ENCODE measurements at regions not wholly inside any gene's neighbourhood (a gene's known extent, or its start where the extent isn't known, plus 50 kb on each side); places are given as distances from the start of the nearest gene placed in this dataset.

DNA sequence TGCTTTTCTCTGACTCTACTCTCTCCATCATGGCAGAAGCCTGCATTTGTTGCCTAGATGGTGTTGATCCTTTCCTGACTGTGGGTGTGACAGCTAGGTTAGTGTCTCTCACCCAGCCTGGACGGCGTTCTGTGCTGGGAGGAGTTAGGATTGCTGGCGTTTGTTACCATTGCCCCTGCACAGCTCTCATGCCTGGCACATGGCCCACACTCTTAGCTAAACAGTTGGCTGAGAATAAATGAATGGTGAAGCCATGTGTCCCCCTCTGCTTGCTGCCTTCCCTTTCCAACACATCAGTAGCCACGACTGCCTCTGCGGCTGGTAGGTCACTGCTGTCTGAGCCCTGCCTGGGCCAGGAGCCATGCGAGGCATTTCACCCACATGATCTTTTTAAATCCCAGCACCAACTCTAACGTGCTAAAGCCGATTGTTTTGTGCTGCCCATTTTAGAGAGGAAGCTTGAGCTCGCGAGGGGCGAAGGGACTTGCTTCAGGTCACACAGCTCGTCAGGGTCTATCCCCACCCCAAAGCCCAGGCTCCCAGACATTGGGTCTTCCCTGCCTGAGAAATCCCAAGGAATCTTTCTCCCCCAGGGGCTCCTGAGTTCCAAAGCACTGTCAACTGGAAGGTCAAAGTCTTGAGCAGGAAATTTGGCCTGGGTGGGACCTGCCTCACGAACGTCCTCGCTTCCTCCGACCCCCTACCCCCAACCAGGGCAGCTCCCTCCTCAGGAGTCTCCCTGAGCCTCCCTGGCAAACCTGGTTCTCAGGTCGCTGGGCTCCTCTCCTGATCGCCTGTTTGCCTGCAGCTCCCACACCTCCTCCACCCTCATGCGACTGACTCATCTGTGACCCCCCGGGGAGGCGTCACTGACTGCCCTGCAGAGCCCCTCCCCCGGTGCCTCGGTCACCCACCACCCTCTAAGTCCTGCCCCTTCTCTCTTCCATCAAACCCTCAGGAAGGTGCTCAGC, 271.7 kb upstream of the C1orf174 start:
- H3K9me1 ChIP-seq (ENCODE audit: insufficient read depth, low read length), result no peaks in the 10 kb centered on the region
- no peak overlapping the region for H2BK120ac ChIP-seq (ENCODE audit: low read depth, low read length)
- no peak overlapping the region for H3K4me3 ChIP-seq (ENCODE audit: insufficient read depth, low read depth, low read length)
- H3K4me1 ChIP-seq (ENCODE audit: control insufficient read depth, insufficient read depth, low read length), result no peaks in the 10 kb centered on the region
- no peak overlapping the region for H2AK5ac ChIP-seq (ENCODE audit: low read depth, low read length)
- in situ Hi-C loops (cut with MboI; ENCODE audit: low sequenced_read_pairs) (no loop called here), dilution Hi-C loops (cut with HindIII; ENCODE audit: low sequenced_read_pairs, unreplicated experiment) (no loop called here), intact Hi-C loops (cut with micrococcal nuclease) (no loop called here)
- no peak overlapping the region for H3K18ac ChIP-seq (ENCODE audit: low read depth, low read length)
- no peak overlapping the region for H3K4me2 ChIP-seq (ENCODE audit: low read depth, low read length)
- no peak overlapping the region for H3K23ac ChIP-seq (ENCODE audit: low read depth, low read length)
- H3K36me3 ChIP-seq (ENCODE audit: control insufficient read depth, insufficient read depth, low read length), result no peaks in the 10 kb centered on the region
- no peak overlapping the region for H3K9ac ChIP-seq (ENCODE audit: low read depth, low read length)
- H4K20me1 ChIP-seq (ENCODE audit: insufficient read depth, low read length), result no peaks in the 10 kb centered on the region
- H2AK9ac ChIP-seq (replicated peaks; ENCODE audit: low read depth, low read length, poor library complexity), result no peak overlapping the region
- H3K56ac ChIP-seq (ENCODE audit: extremely low read depth, insufficient read depth, low read length), result no peak overlapping the region
- WGBS, 2 experiments (ENCODE audit: extremely low coverage in 2 of 2, insufficient read length in 1 of 2), result 19% methylated on average over 5 of the region's 23 CpGs; no CpG with 5 or more reads in 1 of the 2 experiments
- H3K4ac ChIP-seq (ENCODE audit: low read depth, low read length), result no peak overlapping the region
- no TSS peak for BruUV-seq (replicated peaks)
- no peak overlapping the region for H4K8ac ChIP-seq (ENCODE audit: low read depth in 2 of 2, low read length in 2 of 2)
- no peaks in the 10 kb centered on the region for H3K79me1 ChIP-seq (ENCODE audit: low read depth in 1 of 2, low read length in 2 of 2)
- H3K27me3 ChIP-seq (ENCODE audit: control insufficient read depth, insufficient read depth, low read length), result no peaks in the 10 kb centered on the region
- H4K5ac ChIP-seq (ENCODE audit: low read depth, low read length), result no peak overlapping the region
- ATAC-seq (ENCODE audit: low read depth) (no peak), DNase-seq (no peak)
- H3K9me3 ChIP-seq (ENCODE audit: control insufficient read depth, insufficient read depth, low read length), result peaks cover 61% of the 10 kb centered on the region
- no peak overlapping the region for H2BK20ac ChIP-seq (ENCODE audit: low read depth, low read length)
- no peak overlapping the region for H2AFZ ChIP-seq (replicated peaks; ENCODE audit: low read length, poor library complexity)
- no peak overlapping the region for H2BK15ac ChIP-seq (ENCODE audit: low read depth, low read length)
- CTCF ChIA-PET, result interaction anchor here (0.6 kb wide), 1 partner anchor 1021 kb away, joined by 3 read pairs; no protein-coding TSS in a partner anchor
- POLR2A ChIA-PET (ENCODE audit: unreplicated experiment), result no interaction called here
- no peak overlapping the region for H2BK5ac ChIP-seq (ENCODE audit: low read depth, low read length, poor library complexity, severe bottlenecking)
- H4K91ac ChIP-seq (ENCODE audit: insufficient read depth, low read depth, low read length), result no peak overlapping the region
- H3K27ac ChIP-seq (ENCODE audit: insufficient read depth, low read length), result no peak overlapping the region
- no peak overlapping the region for H3K14ac ChIP-seq (replicated peaks; ENCODE audit: low read depth, low read length)
- TF ChIP-seq RAD21 (IDR thresholded peaks at IDR 0.05; ENCODE audit: low read length), result no peak
- TF ChIP-seq MXI1 (IDR thresholded peaks at IDR 0.05; ENCODE audit: borderline replicate concordance, low read depth, low read length), result no peak
- no peak for TF ChIP-seq SMC3 (IDR thresholded peaks at IDR 0.05; ENCODE audit: low read depth, low read length)
- TF ChIP-seq MAZ (IDR thresholded peaks at IDR 0.05; ENCODE audit: borderline replicate concordance, low read depth, low read length), result no peak
- no peak for TF ChIP-seq RCOR1 (IDR thresholded peaks at IDR 0.05; ENCODE audit: insufficient replicate concordance, low read length)
- no peak for TF ChIP-seq MAFK (IDR thresholded peaks at IDR 0.05; ENCODE audit: low read depth, low read length)
- TF ChIP-seq, protein P1, sequence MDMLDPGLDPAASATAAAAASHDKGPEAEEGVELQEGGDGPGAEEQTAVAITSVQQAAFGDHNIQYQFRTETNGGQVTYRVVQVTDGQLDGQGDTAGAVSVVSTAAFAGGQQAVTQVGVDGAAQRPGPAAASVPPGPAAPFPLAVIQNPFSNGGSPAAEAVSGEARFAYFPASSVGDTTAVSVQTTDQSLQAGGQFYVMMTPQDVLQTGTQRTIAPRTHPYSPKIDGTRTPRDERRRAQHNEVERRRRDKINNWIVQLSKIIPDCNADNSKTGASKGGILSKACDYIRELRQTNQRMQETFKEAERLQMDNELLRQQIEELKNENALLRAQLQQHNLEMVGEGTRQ (IDR thresholded peaks at IDR 0.05; ENCODE audit: low read depth, low read length), result no peak
- no peak for TF ChIP-seq FOS (IDR thresholded peaks at IDR 0.05; ENCODE audit: low read depth, low read length)
- TF ChIP-seq CHD1 (IDR thresholded peaks at IDR 0.05; ENCODE audit: low read depth, low read length), result no peak
- TF ChIP-seq, protein P2, sequence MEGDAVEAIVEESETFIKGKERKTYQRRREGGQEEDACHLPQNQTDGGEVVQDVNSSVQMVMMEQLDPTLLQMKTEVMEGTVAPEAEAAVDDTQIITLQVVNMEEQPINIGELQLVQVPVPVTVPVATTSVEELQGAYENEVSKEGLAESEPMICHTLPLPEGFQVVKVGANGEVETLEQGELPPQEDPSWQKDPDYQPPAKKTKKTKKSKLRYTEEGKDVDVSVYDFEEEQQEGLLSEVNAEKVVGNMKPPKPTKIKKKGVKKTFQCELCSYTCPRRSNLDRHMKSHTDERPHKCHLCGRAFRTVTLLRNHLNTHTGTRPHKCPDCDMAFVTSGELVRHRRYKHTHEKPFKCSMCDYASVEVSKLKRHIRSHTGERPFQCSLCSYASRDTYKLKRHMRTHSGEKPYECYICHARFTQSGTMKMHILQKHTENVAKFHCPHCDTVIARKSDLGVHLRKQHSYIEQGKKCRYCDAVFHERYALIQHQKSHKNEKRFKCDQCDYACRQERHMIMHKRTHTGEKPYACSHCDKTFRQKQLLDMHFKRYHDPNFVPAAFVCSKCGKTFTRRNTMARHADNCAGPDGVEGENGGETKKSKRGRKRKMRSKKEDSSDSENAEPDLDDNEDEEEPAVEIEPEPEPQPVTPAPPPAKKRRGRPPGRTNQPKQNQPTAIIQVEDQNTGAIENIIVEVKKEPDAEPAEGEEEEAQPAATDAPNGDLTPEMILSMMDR (conservative IDR thresholded peaks at IDR 0.05; ENCODE audit: low read depth, low read length), result no peak
- TF ChIP-seq CEBPB (IDR thresholded peaks at IDR 0.05; ENCODE audit: low read depth, low read length), result no peak
- no peak for TF ChIP-seq POLR2A (IDR thresholded peaks at IDR 0.05; ENCODE audit: low read depth, low read length)
- no peak for TF ChIP-seq BHLHE40 (IDR thresholded peaks at IDR 0.05; ENCODE audit: low read depth, low read length)
- TF ChIP-seq, protein P3, sequence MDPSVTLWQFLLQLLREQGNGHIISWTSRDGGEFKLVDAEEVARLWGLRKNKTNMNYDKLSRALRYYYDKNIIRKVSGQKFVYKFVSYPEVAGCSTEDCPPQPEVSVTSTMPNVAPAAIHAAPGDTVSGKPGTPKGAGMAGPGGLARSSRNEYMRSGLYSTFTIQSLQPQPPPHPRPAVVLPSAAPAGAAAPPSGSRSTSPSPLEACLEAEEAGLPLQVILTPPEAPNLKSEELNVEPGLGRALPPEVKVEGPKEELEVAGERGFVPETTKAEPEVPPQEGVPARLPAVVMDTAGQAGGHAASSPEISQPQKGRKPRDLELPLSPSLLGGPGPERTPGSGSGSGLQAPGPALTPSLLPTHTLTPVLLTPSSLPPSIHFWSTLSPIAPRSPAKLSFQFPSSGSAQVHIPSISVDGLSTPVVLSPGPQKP (IDR thresholded peaks at IDR 0.05; ENCODE audit: borderline replicate concordance, low read depth, low read length), result no peak
- no peak for TF ChIP-seq NFE2L2 (IDR thresholded peaks at IDR 0.05; ENCODE audit: low read depth, low read length)
